Bronchial epithelial cell (primary cell): ENCODE measurements at regions not wholly inside any gene's neighbourhood (a gene's known extent, or its start where the extent isn't known, plus 50 kb on each side); places are given as distances from the start of the nearest gene placed in this dataset.

Source experiments
- DNase-seq: peaks from one replicate; pipeline ENCODE4 v3.0.0-alpha.2; 2010; ENCODE audit warnings: low read depth
- FAIRE-seq: peaks from 2 replicates; lab custom pipeline; 2011; peaks lifted over from hg19 to GRCh38; lab: Jason Lieb, UNC
- H3K27me3 ChIP-seq: 2 replicates; pipeline ENCODE4 v1.5.1; 2011; ENCODE audit warnings: low read length; ENCODE audit not compliant: control insufficient read depth, insufficient read depth
- H3K36me3 ChIP-seq: 2 replicates; pipeline ENCODE4 v1.5.1; 2011; ENCODE audit warnings: low read length; ENCODE audit not compliant: control insufficient read depth, insufficient read depth
- H3K4me3 ChIP-seq: 2 replicates; pipeline ENCODE4 v1.5.1; 2011; ENCODE audit warnings: mild to moderate bottlenecking, low read depth, low read length, control low read depth
- CTCF ChIP-seq: IDR thresholded peaks from 2 replicates; pipeline ENCODE4 v1.5.1; 2011; ENCODE audit warnings: mild to moderate bottlenecking, moderate library complexity, low read length, control low read depth, inconsistent platforms; ENCODE audit not compliant: insufficient read depth, severe bottlenecking

DNA sequence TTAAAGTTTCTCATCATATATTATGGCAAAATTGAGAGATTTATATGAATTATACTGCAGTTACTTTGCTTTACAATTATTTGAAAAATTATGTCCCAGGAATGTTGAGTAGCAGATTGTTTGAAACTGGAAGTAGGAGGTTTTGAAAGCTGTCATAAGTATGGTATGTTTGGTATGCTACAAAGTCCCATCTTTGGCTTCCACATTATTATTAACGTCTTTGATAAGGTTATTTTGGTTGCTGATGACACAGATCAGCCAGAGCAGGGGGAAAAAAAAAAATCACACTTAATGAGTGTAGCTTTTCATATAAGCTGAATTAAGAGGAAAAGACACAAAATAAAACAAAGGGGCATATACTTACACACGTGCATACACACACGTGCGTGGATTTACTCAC, 130.1 kb downstream of the SLITRK1 start:
- H3K36me3 ChIP-seq, result no peaks in the 10 kb centered on the region
- TF ChIP-seq CTCF, result no peak
- H3K27me3 ChIP-seq, result no peaks in the 10 kb centered on the region
- H3K4me3 ChIP-seq, result no peak overlapping the region
- no peak for FAIRE-seq
- peak; percentile 34 for DNase-seq

- Histone ChIP-seq H3K27me3 (no peaks in the 10 kb centered on the region), H3K36me3 (no peaks in the 10 kb centered on the region), H3K4me3 (no peak overlapping the region)
- TF ChIP-seq CTCF, result no peak
- DNase-seq (no peak), FAIRE-seq (no peak)
These were observed 141.7 kb downstream of the SLITRK1 start for GRCh38 chr13:83740622-83741021.

- no peaks in the 10 kb centered on the region for H3K27me3 ChIP-seq
- FAIRE-seq, result no peak
- TF ChIP-seq CTCF, result no peak
- DNase-seq, result no peak
- H3K4me3 ChIP-seq, result no peak overlapping the region
- H3K36me3 ChIP-seq, result no peaks in the 10 kb centered on the region
These were observed 143.9 kb downstream of the SLITRK1 start for GRCh38 chr13:83738407-83738806.

DNA sequence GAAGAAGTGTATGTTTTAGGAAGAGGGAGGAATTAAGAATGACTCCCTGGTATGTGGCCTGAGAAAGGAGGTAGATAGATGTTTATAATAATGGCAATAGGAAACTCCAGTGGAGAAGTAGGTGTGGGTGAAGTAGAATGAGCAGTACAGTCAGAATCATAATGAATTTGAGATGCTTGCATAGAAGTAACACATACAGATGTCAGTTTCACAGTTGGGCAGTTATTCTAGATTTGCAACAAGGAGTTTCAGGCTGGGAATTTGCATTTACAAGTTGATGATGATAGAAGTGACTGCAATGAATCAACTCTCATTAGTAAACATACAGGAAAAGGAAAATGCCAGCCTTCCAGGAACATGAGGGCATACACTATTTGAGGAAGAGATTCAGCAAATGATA, 149.0 kb downstream of the SLITRK1 start:
- H3K4me3 ChIP-seq, result no peak overlapping the region
- no peak for FAIRE-seq
- no peaks in the 10 kb centered on the region for H3K27me3 ChIP-seq
- no peaks in the 10 kb centered on the region for H3K36me3 ChIP-seq
- no peak for TF ChIP-seq CTCF
- no peak for DNase-seq

DNA sequence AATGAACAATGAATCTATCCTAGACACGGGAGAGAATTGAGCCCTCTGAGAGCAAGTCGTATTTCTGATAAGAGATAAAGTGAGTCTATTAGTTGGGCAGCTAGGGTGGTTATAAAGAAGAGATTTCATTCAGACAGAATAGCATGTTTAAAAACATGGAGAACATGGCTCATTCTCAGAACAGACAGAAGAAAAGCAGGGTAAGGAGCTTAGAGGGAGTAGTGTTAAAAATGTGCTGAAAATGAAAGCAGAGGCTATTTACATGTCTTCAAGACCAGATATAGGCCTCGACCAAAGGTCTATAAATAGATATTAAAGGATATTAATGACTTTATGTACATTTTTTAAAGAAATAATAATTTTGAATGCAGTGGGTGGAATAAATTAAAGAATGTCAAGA, 149.5 kb downstream of the SLITRK1 start:
- Histone ChIP-seq H3K4me3 (no peak overlapping the region), H3K27me3 (no peaks in the 10 kb centered on the region), H3K36me3 (no peaks in the 10 kb centered on the region)
- no peak for TF ChIP-seq CTCF
- DNase-seq (no peak), FAIRE-seq (no peak)

GRCh38 chr13:83731113-83731512, 151.2 kb downstream of the SLITRK1 start:
- DNase-seq, result peak; percentile 26
- Histone ChIP-seq H3K27me3 (no peaks in the 10 kb centered on the region), H3K4me3 (no peak overlapping the region), H3K36me3 (no peaks in the 10 kb centered on the region)
- no peak for TF ChIP-seq CTCF
- FAIRE-seq, result no peak
